GM12865 (cell line): ENCODE measurements at regions not wholly inside any gene's neighbourhood (a gene's known extent, or its start where the extent isn't known, plus 50 kb on each side); places are given as distances from the start of the nearest gene placed in this dataset.
"Not testable (repeated sequence)": the region's sequence is repeated elsewhere in the genome, so short reads cannot be mapped to it uniquely, and the experiment has no call there.

Source experiments
- DNase-seq: peaks from one replicate; pipeline ENCODE4 v3.0.0; 2010; ENCODE audit warnings: low read depth
- H3K4me3 ChIP-seq: 2 replicates; pipeline ENCODE4 v1.5.1; 2011; ENCODE audit warnings: mild to moderate bottlenecking, low read depth, low read length, control low read depth
- CTCF ChIP-seq: IDR thresholded peaks from 2 replicates; pipeline ENCODE4 v1.5.1; 2011; ENCODE audit warnings: low read length, control low read depth, low read depth, inconsistent platforms; ENCODE audit not compliant: insufficient read depth; ENCODE audit errors: missing control alignments

GRCh38 chrX:97898798-97899197 is 1015.1 kb downstream of the RPA4 start:
- no peak for DNase-seq
- TF ChIP-seq CTCF, result no peak
- no peak overlapping the region for H3K4me3 ChIP-seq

- no peak for TF ChIP-seq CTCF
- H3K4me3 ChIP-seq, result no peak overlapping the region
- DNase-seq, result no peak
Measured at GRCh38 chrX:97907791-97908190, 1024.1 kb downstream of the RPA4 start.

- DNase-seq, result peak; percentile 10
- TF ChIP-seq CTCF, result no peak
Measured at GRCh38 chrX:97909245-97909644, 1025.5 kb downstream of the RPA4 start.

GRCh38 chrX:97915390-97915789 is 1031.7 kb downstream of the RPA4 start:
- not testable (repeated sequence) for H3K4me3 ChIP-seq

More at GRCh38 chrX:97909245-97909644, 1025.5 kb downstream of the RPA4 start:
- H3K4me3 ChIP-seq, result no peak overlapping the region

GRCh38 chrX:97921223-97921622 is 1037.5 kb downstream of the RPA4 start:
- DNase-seq, H3K4me3 ChIP-seq: not testable (repeated sequence)

More at GRCh38 chrX:97915390-97915789, 1031.7 kb downstream of the RPA4 start:
- DNase-seq, result not testable (repeated sequence)

- DNase-seq, result no peak
- no peak for TF ChIP-seq CTCF
- no peak overlapping the region for H3K4me3 ChIP-seq
Measured at GRCh38 chrX:97931586-97931985, 1047.9 kb downstream of the RPA4 start.

GRCh38 chrX:97936296-97936695 is 1052.6 kb downstream of the RPA4 start:
- DNase-seq, result no peak
- H3K4me3 ChIP-seq, result no peak overlapping the region
- no peak for TF ChIP-seq CTCF

GRCh38 chrX:97938706-97939105 is 1055.0 kb downstream of the RPA4 start:
- no peak for DNase-seq
- H3K4me3 ChIP-seq, result no peak overlapping the region
- TF ChIP-seq CTCF, result no peak
